Stimulated activated CD4-positive, alpha-beta T cell treated with anti-CD3 and anti-CD28 coated beads, Interleukin-2, amount 100 ng/mL, for 48 hours (primary cell): ENCODE measurements at regions not wholly inside any gene's neighbourhood (a gene's known extent, or its start where the extent isn't known, plus 50 kb on each side); places are given as distances from the start of the nearest gene placed in this dataset.
A peak's percentile ranks its signal among the peaks of the same experiment; 100 is the strongest.

Experiments used
- DNase-seq, 2 donors: peaks; one replicate each; pipeline ENCODE4 v3.0.0-alpha.2; 2020

DNA sequence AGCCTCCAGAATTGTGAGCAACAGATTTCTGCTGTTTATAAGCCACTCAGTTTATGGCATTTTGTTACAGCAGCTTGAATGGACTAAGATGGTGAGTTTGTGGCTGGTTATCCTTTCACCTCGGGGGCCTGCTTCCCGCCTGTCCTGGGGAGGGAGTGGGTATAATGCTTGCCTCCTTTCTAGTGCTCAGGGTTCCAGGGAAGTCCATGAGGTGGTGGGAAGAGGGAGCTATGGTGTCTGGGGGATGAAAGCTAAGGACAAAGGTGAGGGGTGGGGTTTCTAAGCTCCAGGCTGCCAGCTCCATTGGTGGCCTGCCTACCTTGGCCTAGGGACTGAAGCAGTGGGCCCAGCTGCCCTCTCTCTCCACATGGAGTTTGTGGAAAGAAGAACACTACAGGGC lies 50.2 kb upstream of the SDK2 start:
- no peak for DNase-seq

DNA sequence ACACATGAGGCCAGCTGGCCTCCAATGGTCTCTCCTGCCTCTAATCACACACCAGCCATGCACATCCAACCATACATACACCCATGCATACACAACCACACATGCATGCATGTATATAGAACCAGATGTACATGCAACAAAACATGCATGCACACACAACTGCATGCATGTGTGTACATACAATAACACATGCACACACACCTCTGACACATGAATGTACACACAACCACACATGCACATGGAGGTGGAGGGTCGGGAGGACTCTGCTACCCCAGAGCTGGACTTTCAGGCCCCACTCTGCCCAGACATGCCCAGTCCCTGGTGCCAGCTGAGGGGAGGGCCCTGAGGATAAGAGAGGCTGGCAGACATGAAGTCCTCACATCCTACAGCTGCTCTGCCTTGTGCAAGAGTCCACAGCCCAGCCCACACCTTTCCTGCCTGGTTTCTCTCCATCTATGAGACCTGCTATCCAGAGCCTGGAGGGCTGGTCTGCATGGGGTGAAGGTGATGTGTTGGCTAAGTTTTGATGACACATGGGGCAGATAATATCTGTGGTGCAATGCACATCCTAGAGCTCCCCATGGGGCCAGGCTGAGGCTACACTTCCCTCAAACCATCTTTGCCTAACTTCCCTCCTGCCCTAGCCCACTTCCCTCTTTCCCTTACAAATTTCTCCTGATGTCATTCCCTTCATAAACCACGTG lies 50.9 kb upstream of the SDK2 start:
- DNase-seq: no peak

DNA sequence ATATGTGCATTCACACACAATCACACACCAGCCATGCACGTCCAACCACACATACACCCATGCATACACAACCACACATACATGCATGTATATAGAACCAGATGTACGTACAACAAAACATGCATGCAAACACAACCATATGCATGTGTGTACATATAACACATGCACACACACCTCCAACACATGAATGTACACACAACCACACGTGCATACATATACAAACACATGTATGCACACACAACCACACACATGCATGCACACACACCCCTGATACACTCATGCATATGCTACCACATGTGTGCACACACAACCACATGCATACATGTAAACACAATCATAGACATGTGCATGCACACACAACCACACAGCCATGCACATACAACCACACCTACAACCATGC lies 52.0 kb upstream of the SDK2 start:
- no peak for DNase-seq

DNA sequence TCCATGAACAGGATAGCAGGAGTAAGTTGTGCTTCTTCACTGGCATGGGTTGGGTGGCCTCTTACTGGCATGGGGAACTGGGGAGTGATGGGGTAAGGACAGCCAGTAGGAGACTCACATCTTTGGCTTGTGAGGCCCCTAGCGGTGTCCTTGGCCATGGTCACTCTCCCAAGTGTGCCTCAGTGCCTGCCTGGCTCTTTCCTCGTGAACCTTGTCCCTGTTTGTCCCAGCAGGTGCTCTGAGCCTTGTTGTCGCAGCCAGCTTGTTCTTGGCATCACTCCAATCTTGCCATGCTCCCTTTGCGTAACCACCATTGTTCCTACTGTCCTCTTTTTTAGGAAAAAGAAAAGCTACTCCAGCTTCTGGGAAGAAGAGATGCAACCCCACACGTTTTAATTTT lies 53.6 kb upstream of the SDK2 start:
- DNase-seq: no peak

DNA sequence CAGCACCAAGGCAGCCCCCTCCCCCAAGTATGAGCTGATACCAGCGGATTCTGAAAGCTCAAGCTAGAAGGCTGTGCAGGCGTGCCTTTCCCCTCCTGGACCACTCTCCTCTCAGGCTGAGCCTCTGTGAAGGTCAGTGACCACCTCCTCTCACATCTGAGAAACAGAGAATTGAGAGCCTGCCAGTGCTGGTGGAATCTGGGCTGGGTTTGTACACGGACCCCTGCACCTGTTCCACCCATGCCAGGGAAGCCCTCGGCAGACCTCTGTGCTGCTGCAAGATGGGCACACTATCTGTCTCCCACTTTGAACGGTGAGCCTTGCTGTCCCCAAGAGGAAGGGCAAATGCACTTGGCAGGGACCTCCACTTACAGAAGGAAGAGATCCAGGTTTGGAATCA lies 54.7 kb upstream of the SDK2 start:
- DNase-seq: no peak

DNA sequence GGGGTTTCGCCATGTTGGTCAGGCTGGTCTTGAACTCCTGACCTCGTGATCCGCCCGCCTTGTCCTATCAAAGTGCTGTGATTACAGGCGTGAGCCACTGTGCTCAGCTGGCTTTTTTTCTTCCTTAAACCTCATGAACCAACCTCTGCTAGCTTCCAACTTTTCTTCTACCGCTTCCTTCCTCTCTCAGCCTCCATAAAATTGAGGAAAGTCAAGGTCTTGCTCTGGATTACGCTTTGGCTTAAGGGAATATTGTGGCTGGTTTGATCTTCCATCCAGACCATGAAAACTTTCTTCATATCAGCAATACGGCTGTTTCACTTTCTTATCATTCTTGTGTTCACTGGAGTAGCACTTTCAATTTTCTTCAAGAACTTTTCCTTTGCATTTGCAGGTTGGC lies 57.5 kb upstream of the SDK2 start:
- no peak for DNase-seq

DNA sequence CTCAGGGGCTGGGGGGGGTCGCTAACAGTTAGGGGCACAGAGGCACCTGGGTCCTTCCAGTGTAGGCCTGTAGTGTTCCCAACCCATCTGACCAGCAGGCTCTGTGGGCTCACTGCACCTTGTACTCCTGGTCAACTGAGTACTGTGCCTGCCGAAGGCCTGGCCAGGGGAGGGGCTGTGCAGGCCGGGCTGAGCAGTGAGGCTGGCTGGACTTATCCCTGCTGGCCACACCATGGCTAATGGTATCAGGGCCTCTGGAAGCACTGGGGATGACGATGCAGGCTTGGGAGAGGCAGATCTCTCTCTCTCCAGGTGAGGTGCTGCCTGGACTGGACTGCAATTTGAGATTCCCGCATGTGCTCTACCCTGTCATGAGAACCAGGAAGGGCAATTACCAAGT lies 58.9 kb upstream of the SDK2 start:
- no peak for DNase-seq

DNA sequence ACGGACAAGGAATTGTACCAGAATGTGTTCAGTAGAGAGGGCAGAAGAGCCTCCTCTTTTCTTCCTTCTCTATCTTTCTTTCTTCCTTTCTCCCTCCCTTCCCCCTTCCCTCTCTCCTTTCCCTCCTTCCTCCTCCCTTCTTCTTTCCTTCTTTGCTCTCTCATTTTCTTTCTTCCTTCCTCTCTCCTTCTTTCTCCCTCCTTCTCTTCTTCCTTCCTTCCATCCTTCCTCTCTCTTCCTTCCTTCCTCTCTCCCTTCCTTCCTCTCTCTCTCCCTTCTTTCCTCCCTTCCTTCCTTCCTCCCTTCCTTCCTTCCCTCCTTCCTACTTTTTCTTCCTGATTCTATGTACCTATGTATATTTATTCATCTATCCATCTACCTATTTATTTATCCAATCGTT lies 59.7 kb upstream of the SDK2 start:
- DNase-seq: no peak

DNA sequence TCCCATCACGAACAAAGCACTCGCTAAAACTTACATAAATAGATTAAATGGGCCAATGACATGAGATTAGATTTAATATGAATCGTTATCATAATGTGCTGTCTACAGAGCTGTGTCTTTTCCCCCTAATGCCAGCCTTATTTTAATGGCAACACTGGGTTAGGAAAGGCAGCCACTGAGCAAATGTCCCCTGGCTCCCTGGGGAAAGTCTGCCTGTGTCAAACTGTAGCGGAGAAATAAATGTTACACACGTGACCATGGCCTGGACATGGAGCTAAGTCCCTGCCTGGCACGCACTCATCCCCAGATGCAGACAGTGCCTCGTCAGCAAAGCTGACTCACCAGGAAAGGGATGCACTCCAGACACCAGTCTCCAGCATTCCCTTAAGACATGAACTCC lies 61.3 kb upstream of the SDK2 start:
- no peak for DNase-seq

DNA sequence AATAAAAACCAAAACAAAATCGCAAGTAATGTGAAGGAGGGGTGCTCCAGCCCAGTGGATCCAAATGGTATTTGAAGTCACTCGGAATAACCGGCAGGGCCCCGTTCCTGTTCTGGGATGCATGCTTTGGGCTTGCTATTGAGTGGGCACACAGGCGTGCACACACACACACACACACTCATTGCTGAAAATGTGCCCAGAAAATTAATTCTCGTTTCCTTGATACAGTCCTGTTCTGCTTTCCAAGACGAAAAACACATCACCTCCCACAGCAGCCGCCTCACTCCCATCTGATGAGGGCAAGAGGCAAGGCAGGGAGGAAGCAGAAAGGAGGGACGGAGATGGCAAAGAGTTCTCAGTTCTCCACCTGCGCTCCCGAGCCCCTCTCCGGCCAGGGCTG lies 62.2 kb upstream of the SDK2 start:
- DNase-seq: no peak

DNA sequence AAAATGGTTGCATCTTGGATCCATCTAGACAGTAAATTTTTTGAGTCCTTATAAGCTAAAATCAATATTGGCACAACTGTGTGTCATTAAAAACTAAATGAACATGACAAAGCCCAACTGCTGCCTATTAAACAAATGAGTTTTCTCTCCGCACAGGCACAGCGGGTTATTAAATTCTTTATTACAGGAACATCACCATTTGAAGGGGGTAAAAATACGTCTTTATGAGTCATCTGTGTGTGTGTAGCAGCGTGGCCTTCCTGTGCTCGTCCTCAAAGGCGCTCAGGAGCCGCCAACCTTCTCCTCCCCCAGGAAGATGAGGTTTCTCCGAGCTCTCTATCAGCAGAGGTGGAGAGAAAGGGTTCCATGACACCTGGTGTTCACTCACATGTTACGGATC lies 62.6 kb upstream of the SDK2 start:
- DNase-seq: no peak

DNA sequence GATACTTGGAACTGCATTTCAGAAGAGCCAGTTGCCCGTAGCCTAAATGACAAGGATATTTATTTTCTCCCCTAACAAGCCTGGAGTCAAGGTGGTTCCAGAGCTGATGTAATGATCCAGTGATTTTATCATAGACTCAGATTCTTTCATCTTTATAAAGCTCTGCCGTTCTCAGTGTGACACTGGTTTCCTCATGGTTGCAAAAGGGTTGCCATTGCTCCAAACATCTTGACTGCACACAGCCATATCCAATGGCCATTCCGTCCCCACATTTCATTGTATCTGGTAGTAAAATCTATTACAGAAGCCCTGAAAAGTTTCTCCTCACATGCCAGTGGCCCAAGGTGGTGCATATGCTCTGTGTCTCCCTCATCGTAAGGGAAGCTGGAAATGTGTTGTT lies 63.1 kb upstream of the SDK2 start:
- no peak for DNase-seq

DNA sequence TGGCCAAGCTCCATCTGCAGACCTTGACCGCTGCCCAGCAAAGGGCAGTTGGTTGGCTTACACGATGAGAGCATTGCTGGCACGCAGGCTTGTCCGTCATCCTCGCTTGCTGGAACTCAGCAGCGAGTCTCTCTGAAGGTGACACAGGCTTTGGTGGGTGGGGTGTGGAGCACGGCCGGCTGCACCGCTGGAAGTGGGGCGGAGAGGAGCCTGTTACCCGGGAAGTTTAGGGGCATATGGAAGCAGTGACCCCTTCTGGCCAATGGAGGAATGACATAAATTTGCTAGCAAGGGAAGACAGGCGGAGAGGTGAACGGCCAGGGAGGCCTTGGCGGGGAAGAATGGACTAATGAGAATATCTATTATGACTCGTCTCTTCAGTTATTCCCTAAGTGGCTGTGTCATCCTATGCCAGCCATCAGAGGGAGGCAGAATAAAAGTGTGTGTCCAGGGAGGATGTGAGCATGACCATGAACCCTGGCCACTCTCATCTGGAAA lies 65.9 kb upstream of the SDK2 start:
- peak; percentile 70 for DNase-seq

DNA sequence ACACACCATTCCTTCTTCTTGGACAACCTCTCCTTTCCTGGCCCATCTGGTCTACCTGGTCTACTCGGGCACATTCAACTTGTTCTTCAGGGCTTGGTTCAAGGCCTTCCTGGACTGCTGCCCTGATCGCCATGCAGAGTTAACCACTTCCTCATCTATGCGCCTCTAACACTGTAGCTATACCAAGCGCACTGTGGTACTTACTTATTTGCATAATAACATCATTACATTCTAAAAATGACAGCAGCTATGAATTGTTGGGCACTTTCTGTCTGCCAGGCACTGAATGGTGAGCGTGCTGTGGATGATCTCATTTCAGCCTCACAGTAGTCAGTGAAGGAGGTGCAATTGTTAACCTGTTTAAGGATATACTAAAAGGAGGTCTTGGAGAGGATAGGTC lies 66.9 kb upstream of the SDK2 start:
- DNase-seq: no peak

DNA sequence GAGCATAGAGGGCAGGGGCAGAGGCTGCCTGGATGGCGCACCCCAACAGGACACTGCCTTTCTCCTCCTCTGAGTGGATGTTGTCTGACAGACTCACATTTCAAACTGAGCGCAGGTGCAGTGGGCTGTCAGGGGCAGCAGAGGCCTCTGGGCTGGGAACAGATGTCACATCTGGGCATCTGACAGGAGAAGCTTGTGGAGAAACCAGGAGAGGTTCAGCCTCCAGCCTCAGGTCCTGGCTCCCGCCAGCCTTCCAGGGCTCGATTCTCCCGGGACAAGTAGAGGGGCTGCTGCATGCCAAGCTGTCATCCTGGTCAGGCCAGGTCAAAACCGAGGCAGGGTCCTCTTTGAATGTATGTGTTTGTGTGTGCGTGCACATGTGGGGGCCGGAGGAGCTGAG lies 67.7 kb upstream of the SDK2 start:
- no peak for DNase-seq

DNA sequence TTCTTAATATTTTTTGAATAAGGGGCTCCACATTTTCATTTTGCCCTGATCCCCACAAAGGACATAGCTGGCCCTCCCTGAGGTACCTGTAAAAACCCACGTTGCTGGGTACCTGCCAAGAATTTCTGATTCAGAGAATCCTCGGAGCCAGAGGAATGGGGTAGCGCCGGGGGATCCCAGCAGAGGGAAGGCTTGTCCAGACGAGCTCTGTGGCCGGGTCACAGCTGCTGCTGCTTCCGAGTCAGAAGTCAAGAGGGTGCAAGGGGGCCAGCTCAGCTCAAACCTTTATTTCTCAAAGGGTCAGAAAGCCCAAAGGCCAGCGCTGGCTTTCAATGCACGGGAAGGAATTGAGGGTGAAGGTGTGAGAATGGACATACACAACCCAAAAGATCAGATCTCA lies 68.9 kb upstream of the SDK2 start:
- no peak for DNase-seq

DNA sequence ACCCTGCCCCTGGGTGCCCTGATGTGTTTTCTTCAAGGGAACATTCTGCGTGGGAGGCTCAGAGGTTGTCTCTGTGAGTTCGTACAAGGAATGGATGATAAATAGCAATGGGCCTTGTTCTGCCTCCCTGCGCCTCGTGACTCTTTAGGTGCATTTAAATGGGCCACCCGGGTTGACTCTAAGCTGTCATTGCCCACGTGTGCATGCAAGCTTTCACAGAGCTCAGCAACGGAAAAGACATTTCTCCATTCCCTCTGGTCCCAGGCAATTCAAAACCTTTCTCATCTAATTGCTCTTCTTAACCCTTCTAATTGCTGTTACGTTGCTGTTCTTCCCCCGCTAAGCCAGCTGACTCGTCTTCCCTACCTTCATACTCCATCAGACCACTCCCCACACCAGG lies 71.5 kb upstream of the SDK2 start:
- no peak for DNase-seq

DNA sequence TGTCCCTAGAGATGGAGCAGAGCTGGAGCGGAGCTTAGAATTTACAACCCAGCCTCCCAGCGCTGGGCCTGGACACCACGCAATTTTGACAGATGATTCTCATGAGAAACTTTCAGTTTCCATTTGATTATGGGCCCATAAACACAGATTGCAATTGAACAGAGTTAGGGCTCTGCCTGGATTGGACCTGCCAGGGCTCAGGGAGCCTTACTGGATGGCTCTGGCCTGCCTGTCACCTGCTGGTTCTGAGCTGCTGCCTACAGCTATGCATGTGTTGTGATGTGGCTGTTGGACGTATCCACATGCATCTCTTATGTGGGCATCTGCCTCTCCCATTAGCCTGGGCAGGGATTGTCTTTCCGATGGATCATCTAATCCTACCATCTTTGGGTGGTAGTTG lies 73.4 kb upstream of the SDK2 start:
- DNase-seq: no peak

DNA sequence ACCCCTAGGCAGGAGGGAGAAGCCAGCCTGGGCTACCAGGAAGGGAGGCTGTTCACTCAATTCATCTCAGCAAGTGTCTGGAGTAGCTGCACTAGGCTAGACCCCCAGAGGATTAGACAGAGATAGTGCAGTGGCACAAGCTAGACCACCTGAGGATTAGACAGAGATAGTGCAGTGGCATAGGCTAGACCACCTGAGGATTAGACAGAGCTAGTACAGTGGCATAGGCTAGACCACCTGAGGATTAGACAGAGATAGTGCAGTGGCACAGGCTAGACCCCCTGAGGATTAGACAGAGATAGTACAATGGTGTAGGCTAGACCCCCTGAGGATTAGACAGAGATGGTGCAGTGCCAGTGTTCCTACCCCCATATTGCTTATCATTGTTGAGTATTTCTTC lies 74.1 kb upstream of the SDK2 start:
- no peak for DNase-seq

DNA sequence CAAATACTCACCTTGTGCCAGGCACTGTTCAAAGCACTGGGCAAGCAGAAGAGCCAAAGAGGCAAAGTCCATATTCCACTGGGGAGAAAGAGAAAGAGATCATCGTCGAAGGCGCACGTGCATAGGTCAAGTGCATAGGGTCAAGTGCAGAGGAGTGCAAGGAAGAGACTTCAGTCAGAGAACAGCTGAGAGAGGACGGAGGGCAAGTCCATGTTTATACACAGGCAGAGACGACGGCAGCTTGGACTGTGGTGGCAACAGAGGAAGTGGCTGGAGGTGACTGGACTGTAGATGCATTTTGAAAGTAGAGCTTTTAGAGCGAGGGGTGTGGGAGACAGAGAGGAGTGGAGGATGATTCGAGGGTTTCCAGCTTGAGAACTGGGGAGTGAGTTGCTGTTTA lies 74.7 kb upstream of the SDK2 start:
- no peak for DNase-seq

DNA sequence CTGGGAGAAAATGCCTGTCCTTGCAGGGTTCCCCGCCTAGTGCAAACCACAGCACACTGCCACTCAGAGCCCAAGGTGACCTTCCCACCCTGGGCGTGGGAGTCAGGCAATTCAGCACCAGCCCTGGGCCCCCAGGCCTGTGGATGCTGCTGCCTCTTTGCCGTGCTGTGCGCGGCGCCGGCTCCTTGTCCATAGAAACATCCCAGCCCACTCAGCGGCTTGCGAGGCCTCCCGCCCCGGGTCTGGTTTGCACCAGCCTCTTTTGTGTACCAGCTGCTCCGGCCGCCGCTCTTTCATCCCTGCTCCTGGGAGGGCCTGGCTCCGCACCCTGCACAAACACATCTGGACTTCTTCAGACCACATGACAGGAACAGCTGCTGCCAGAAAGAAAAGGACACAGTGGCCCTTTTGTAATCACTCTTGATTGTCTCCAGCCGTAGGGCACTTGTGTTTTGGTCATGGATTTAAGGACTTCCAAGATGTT lies 75.4 kb upstream of the SDK2 start:
- no peak for DNase-seq

DNA sequence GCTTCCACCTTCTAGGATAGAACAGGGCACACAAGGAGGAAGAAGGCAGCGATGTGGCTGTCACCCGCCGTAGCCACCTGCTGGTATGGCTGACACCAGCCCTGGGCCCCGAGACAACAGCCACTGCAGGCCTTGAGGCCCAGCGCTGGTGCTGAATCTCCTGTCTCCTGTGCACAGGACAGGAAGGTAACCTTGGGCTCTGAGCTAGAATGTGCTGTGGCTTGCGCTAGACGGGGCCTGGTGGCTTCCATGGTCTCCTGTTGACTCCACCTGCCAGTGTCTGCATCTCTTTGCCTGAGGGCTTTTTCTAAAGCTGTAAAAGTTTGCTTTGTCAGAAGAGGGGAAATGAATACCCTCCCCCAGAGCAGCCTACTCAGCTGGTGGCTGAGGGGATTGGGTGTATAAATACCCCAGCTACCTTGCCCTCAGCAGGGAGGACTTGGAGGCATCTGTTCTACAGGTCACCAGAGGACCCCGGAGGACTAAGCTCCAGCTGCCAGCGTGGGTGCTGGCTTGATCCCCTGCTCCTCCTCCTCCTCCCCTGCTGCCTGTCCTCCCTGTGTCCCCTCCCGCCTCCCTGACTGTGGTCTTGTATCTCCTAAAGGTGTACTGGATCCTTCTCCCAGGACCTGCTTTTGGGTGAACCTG lies 76.1 kb upstream of the SDK2 start:
- DNase-seq: peak in 1 of 2 donors; percentile 13

DNA sequence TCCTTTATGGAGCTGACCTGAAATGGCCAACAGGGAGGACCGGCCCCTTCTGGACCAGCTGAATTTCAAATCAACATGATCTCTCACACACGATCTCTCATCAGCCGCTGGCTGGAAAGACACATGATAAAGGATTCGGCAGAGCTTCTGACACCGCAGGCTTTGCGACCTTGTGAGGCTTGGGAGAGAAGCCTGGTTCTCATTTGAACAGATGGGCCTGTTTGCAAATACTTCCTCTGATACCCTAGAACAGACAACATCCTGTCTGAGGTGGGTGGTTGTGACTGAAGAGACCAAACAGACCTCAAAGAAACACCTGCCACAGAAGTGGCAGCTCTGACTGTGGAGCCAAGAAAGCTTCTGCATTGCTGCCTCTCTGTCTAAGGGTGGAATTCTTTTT lies 77.9 kb upstream of the SDK2 start:
- DNase-seq: no peak

DNA sequence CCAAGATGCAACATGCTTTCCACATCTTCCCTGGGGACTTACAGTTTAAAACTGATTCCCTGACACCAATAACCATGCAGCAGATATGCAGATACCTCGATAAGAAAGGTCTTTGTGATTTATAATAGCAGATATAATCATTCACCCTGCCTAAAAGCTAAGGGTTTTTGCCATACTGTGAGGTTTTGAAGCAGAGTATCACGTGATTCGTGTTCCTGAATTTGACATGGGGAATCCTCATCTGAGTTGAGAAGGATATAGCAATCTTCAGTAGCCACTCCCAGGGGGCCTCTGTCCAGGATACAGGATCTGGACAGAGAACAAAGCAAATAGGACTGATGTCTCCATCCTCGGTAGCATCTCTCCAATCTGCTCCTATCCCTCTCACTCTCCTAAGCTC lies 79.1 kb upstream of the SDK2 start:
- no peak for DNase-seq

DNA sequence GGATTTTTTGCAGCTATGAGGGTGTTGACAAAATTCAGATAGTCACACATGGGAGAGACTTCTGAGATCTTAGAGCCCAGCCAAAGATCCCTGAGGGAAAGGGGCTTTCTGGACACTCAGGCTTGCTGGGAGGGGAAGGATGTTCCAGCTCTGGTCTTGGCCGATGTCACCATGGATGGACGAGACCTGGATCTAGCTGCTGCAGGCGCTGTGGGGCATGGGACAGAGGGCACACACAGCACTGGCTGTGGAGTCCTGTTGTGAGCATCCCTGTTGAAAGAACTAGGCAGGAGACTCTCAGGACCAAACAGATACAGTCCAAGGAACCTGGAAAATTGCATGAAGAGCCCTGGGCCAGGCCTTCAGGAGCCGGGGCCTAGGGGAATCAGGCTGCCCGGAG lies 80.1 kb upstream of the SDK2 start:
- no peak for DNase-seq
